ENCODE measurements at regions not wholly inside any gene's neighbourhood (a gene's known extent, or its start where the extent isn't known, plus 50 kb on each side); places are given as distances from the start of the nearest gene placed in this dataset.

- Histone ChIP-seq H3K4me3 (no peak overlapping the region), H3K27ac (no peak overlapping the region), H3K9me3 (no peaks in the 10 kb centered on the region), H3K36me3 (ENCODE audit: insufficient read depth in 1 of 2, low read depth in 1 of 2) (no peaks in the 10 kb centered on the region), H3K4me1 (no peaks in the 10 kb centered on the region), H3K27me3 (ENCODE audit: insufficient read depth in 3 of 3, low read length in 2 of 3) (peaks cover 0 to 27% (median 2%) of the 10 kb centered on the region in 3 donors)
- DNase-seq = no peak
- 68 to 76% (median 73%) methylated on average over 13 of the region's 13 CpGs for WGBS, 3 donors
- TF ChIP-seq, protein P1, sequence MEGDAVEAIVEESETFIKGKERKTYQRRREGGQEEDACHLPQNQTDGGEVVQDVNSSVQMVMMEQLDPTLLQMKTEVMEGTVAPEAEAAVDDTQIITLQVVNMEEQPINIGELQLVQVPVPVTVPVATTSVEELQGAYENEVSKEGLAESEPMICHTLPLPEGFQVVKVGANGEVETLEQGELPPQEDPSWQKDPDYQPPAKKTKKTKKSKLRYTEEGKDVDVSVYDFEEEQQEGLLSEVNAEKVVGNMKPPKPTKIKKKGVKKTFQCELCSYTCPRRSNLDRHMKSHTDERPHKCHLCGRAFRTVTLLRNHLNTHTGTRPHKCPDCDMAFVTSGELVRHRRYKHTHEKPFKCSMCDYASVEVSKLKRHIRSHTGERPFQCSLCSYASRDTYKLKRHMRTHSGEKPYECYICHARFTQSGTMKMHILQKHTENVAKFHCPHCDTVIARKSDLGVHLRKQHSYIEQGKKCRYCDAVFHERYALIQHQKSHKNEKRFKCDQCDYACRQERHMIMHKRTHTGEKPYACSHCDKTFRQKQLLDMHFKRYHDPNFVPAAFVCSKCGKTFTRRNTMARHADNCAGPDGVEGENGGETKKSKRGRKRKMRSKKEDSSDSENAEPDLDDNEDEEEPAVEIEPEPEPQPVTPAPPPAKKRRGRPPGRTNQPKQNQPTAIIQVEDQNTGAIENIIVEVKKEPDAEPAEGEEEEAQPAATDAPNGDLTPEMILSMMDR (IDR thresholded peaks at IDR 0.05) = no peak
- intact Hi-C loops (cut with DNase I) = no loop called here
- no peak for ATAC-seq
Observed at GRCh38 chr20:51096582-51097267, 73.8 kb upstream of the KCNG1 start.

- ATAC-seq (no peak), DNase-seq (no peak)
- Histone ChIP-seq H3K27me3 (ENCODE audit: insufficient read depth in 3 of 3, low read length in 2 of 3) (peaks cover 0 to 35% (median 2%) of the 10 kb centered on the region in 3 donors), H3K9me3 (no peaks in the 10 kb centered on the region), H3K36me3 (ENCODE audit: insufficient read depth in 1 of 2, low read depth in 1 of 2) (no peaks in the 10 kb centered on the region), H3K4me1 (no peaks in the 10 kb centered on the region), H3K4me3 (no peak overlapping the region), H3K27ac (no peak overlapping the region)
- intact Hi-C loops (cut with DNase I) = no loop called here
- TF ChIP-seq, protein P1 (IDR thresholded peaks at IDR 0.05) = no peak
- 63 to 67% (median 64%) methylated on average over 7 of the region's 7 CpGs for WGBS, 3 donors
Observed at GRCh38 chr20:51095633-51096521, 73.0 kb upstream of the KCNG1 start.

DNA sequence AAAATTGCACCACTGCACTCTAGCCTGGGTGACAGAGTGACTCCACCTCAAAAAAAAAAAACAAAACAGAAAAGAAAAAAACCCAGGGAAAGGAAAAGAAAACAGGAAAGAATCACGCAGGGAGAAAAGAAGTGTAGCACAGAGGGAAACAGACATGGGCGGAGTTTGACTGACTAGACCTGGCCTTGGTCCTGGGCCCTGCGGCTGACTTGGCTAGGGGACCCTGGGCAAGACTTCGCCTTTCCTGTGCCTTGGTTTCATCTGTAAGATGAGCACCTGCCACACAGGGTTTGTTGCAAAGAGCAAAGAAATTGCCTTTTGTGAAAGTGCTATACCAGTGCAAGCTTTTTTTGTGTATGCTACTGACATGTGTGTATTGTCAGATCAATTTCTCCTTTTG, 71.3 kb upstream of the KCNG1 start:
- Histone ChIP-seq H3K27me3 (ENCODE audit: insufficient read depth in 3 of 3, low read length in 2 of 3) (peaks cover 3 to 45% (median 4%) of the 10 kb centered on the region in 3 donors), H3K27ac (no peak overlapping the region), H3K36me3 (ENCODE audit: insufficient read depth in 1 of 2, low read depth in 1 of 2) (no peaks in the 10 kb centered on the region), H3K4me1 (no peaks in the 10 kb centered on the region), H3K9me3 (no peaks in the 10 kb centered on the region), H3K4me3 (no peak overlapping the region)
- WGBS, 3 donors = 28 to 38% (median 37%) methylated on average over 4 of the region's 4 CpGs
- intact Hi-C loops (cut with DNase I) = no loop called here
- DNase-seq = no peak
- TF ChIP-seq, protein P1 (IDR thresholded peaks at IDR 0.05) = no peak
- ATAC-seq = no peak

GRCh38 chr20:51093240-51093763, 70.4 kb upstream of the KCNG1 start:
- no peak for DNase-seq
- intact Hi-C loops (cut with DNase I) = no loop called here
- H3K36me3 ChIP-seq (ENCODE audit: insufficient read depth in 1 of 2, low read depth in 1 of 2) = no peaks in the 10 kb centered on the region
- TF ChIP-seq, protein P1 (IDR thresholded peaks at IDR 0.05) = no peak
- no peaks in the 10 kb centered on the region for H3K4me1 ChIP-seq
- H3K27ac ChIP-seq = no peak overlapping the region
- 60 to 62% (median 62%) methylated on average over 7 of the region's 7 CpGs for WGBS, 3 donors
- H3K27me3 ChIP-seq (ENCODE audit: insufficient read depth in 3 of 3, low read length in 2 of 3) = peaks cover 3 to 45% (median 4%) of the 10 kb centered on the region in 3 donors
- H3K4me3 ChIP-seq = no peak overlapping the region
- no peaks in the 10 kb centered on the region for H3K9me3 ChIP-seq
- ATAC-seq = no peak
